ENCODE measurements at regions not wholly inside any gene's neighbourhood (a gene's known extent, or its start where the extent isn't known, plus 50 kb on each side); places are given as distances from the start of the nearest gene placed in this dataset.

- TF ChIP-seq CTCF (conservative IDR thresholded peaks at IDR 0.05; ENCODE audit: low read depth, low read length): no peak
- TF ChIP-seq EZH2 (IDR thresholded peaks at IDR 0.05; ENCODE audit: borderline replicate concordance, low read depth, low read length, poor library complexity, severe bottlenecking): no peak
Observed at GRCh38 chr10:57457972-57458512, 809.7 kb downstream of the IPMK start.
